Cardiac fibroblast (primary cell): ENCODE measurements at regions not wholly inside any gene's neighbourhood (a gene's known extent, or its start where the extent isn't known, plus 50 kb on each side); places are given as distances from the start of the nearest gene placed in this dataset.

Experiments used
- DNase-seq, 2 donors: peaks; one replicate each; pipeline versions ENCODE4 v3.0.0 to v3.0.0-alpha.2; 2010; ENCODE audit warnings: low read depth in 2 of 2
- H3K4me3 ChIP-seq, 2 donors: replicated peaks in 1 of 2; 1 replicate in 1 of 2; 2 replicates in 1 of 2; pipeline ENCODE4 v1.5.1; 2011; ENCODE audit warnings: low read depth in 2 of 2, low read length in 2 of 2, mild to moderate bottlenecking in 2 of 2, moderate library complexity in 1 of 2
- CTCF ChIP-seq: IDR thresholded peaks from one replicate; pipeline ENCODE4 v1.5.1; 2011; ENCODE audit warnings: low read depth, mild to moderate bottlenecking, low read length, inconsistent platforms

GRCh38 chr15:36406366-36406765 lies 173.1 kb upstream of the CDIN1 start:
- no peak overlapping the region for H3K4me3 ChIP-seq
- DNase-seq: no peak
- no peak for TF ChIP-seq CTCF

GRCh38 chr15:36406911-36407310 lies 172.5 kb upstream of the CDIN1 start:
- DNase-seq: no peak
- no peak for TF ChIP-seq CTCF
- no peak overlapping the region for H3K4me3 ChIP-seq

- peak overlapping the region in 1 of 2 donors; percentile 7 for H3K4me3 ChIP-seq
- peak; percentile 68 to 77 for DNase-seq
- no peak for TF ChIP-seq CTCF
Observed at GRCh38 chr15:36407647-36408046, 171.8 kb upstream of the CDIN1 start.

- no peak overlapping the region for H3K4me3 ChIP-seq
- DNase-seq: no peak
- no peak for TF ChIP-seq CTCF
Observed at GRCh38 chr15:36409819-36410218, 169.6 kb upstream of the CDIN1 start.

- no peak overlapping the region for H3K4me3 ChIP-seq
- DNase-seq: peak in 1 of 2 donors; percentile 61
- TF ChIP-seq CTCF: no peak
Observed at GRCh38 chr15:36414670-36415069, 164.8 kb upstream of the CDIN1 start.

GRCh38 chr15:36415643-36416042 lies 163.8 kb upstream of the CDIN1 start:
- DNase-seq: peak; percentile 64 to 80
- no peak overlapping the region for H3K4me3 ChIP-seq
- TF ChIP-seq CTCF: no peak

- DNase-seq: no peak
- no peak for TF ChIP-seq CTCF
- no peak overlapping the region for H3K4me3 ChIP-seq
Observed at GRCh38 chr15:36422631-36423030, 156.8 kb upstream of the CDIN1 start.
